ENCODE measurements at regions not wholly inside any gene's neighbourhood (a gene's known extent, or its start where the extent isn't known, plus 50 kb on each side); places are given as distances from the start of the nearest gene placed in this dataset.
"Not testable (repeated sequence)": the region's sequence is repeated elsewhere in the genome, so short reads cannot be mapped to it uniquely, and the experiment has no call there.

DNA sequence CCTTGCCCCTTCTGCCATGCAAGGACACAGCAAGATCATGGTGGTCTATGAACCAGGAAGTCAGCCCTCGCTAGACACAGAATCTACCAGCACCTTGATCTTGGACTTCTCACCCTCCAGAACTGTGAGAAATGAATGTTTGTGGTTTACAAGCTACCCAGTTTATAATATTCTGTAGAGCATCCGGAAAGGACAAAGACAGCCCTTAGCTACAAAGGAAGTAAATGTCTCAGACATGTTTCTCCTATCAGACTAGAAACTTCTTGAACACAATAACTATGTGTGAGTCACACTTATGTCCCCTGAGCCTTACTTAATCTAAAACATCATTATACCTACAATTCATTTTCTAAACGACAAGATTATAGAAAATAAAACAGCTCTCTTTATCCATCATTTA, 176.7 kb downstream of the KLHL28 start:
- no peak for DNase-seq (ENCODE audit: low spot score)

DNA sequence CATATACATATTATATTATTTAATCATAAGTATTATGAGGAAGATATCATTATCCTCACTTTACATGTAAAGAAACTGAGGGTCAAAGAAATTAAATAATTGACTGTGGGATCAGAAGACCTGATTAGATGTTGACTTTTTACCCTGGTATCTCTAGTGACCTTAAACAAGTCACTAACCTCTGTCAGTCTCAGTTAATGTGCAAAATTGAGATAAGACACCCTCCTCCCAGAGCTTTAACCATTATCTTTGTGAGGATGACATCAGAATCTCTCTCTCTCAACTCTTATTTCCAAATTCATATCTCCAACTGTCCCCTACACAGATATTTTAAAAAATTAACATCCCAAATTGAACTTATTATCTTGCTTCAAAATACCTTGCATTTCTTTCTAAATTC, 177.8 kb downstream of the KLHL28 start:
- DNase-seq (ENCODE audit: low spot score) = no peak

DNA sequence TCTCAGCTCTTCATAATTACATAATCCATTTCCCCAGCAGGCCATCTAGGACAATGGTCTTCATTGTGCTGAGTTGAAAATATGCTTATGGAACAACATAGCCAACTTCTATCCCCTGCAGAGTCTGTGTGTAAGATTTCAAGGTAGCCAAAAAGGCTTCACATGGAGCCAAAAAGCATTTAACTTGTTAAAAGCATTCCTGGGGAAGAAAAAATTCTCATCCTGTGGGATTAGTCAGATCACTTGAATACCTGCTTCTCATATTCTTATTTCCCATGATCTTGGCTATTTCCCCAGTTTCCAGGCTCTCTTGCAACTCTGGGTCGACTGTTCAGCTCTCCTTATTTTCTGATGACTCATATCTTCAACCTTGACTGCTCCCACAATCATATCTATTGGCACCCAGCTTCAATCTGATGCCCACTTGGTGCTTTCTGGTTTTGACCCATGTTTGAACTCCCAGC, 178.9 kb downstream of the KLHL28 start:
- no peak for DNase-seq (ENCODE audit: low spot score)

DNA sequence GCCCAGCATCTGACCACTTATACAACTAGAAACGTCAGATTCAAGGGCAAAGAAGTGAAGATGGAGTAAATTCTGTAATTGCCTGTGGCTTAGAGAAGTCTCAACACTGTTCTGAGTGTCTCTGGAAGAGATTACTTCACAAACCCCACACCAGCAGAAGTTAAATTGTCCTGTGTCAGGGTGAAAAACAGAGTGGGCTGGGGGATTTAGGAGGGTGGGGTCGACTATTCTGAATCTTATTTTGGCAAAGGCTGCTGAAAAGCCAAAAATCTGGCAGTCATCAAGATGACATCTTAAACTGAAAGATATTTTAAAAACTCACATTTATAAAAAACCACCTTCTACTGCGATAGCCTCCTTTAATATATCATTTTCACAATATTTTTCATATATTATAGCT, 180.8 kb downstream of the KLHL28 start:
- no peak for DNase-seq (ENCODE audit: low spot score)

DNA sequence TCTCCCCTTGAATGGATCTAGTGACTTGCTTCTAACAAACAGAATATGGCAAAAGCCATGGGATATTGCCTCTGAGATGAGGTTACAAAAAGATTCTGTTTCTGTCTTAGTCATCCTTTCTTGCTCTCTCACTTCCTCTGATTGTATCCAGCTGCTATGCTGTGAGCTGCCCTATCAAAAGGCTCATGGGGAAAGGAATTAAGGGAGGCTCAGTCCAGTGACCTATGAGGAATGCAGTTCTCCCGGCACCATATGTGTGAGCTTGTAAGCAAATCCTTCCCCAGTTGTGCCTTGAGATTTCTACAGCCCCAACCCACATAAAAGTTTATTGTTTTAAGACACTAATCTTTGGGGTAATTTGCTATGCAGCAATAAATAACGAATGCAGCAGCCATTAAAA, 183.1 kb downstream of the KLHL28 start:
- DNase-seq (ENCODE audit: low spot score) = no peak

DNA sequence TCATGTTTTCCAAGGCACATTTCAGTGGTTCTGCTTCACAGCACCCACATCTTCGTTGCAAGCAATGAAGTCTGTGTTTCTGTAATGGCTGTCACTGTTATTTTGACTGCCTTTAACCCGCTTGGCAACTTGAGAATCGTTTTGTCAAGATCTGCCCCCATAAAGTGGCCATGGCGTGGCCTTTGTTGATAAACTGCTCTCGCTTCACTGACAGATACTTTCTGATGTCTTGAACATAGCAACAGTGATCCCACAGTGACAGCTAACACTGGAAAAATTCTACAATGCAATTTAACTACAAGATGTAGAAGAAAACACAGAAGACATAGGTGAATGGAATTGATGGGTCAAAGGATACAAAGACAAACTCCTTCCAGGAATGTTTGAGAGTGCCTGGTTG, 184.2 kb downstream of the KLHL28 start:
- DNase-seq (ENCODE audit: low spot score) = no peak

DNA sequence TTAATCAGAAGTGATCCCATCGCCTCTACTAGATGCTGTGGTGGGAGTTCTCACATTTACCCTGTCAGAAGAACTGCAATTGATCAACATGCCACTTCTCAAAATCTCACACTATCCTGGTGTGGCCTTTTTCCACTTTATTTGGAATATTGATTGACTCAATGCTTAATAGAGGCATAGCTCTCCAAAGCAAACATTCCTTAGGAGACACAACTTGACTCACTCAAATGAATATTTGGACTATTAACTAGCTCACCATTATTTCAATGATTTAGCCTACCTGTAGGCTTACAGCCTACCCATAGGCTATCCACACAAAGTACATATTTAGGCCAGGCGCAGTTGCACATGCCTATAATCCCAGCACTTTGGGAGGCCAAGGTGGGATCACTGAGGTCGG, 186.5 kb downstream of the KLHL28 start:
- no peak for DNase-seq (ENCODE audit: low spot score)

DNA sequence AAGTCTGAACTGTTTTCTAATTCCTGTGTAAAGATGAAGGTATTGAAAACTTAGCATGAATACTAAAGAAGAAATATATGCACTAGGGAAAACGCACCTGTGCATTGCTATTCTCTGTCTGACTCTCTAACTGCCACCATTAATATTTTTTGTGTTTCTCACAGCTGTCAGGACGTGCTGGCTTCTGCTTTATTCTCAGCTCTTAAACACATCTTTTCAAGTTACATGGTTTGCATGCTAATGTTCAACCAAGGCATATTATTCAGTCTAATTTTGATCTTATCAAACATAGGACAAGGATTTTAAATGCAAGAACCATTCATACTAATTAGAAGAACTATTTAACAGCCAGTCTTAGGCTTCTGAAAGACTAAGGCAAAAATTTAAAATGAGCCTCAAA, 187.4 kb downstream of the KLHL28 start:
- no peak for DNase-seq (ENCODE audit: low spot score)

DNA sequence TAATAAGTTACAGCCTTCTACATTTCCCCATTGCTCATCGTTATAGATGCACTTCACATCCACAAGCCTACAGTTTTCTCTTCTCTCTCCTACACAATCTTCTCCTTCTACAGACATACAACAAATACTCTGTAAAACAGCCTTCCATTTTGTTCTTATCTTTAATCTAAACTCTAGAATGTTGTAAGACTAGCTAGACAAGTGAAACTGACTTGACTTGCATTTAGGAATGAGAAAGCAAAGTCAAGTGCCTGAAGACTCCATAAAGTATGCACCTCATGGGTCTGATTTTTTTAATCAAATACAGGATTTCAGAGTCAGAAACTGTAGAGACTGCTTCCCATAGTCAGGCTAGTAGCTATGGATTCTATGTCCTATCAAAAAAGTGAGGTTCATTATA, 190.3 kb downstream of the KLHL28 start:
- DNase-seq (ENCODE audit: low spot score) = no peak

DNA sequence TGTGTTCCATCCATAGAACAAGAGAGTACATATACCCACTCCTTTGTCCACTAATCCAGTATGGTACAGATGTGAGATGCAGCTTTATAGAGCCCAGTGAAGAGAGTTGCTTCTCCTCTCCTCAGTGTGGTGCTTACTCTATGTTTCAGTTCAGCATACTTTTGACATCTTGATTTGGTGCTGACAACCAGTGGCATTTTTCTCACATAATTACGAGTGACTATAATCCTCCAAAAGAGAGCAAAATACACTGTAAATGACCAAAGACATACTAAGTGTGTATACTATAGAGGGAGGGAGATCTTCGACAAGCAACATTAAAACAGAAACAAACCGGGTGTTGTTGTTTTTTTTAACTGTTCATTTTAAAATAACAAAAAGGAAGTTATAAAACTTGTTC, 191.5 kb downstream of the KLHL28 start:
- no peak for DNase-seq (ENCODE audit: low spot score)

DNA sequence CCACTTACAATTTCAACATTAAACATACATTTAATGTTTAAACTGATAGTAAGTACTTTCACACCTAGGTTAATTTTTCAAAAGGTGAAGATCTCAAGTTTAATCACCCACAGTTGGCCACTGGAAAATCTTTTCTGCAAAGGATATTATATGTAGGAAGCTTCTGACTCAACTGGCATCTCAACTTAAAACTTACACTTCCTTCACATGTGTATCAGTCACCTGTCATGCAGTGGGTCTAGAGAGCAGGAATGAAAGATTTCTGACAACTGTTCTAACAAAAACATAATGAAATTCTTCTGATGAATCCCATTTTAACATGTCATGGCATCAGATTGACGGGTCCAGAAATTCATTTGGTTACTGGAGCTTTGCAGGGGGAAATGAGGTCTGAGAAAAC, 192.8 kb downstream of the KLHL28 start:
- no peak for DNase-seq (ENCODE audit: low spot score)

DNA sequence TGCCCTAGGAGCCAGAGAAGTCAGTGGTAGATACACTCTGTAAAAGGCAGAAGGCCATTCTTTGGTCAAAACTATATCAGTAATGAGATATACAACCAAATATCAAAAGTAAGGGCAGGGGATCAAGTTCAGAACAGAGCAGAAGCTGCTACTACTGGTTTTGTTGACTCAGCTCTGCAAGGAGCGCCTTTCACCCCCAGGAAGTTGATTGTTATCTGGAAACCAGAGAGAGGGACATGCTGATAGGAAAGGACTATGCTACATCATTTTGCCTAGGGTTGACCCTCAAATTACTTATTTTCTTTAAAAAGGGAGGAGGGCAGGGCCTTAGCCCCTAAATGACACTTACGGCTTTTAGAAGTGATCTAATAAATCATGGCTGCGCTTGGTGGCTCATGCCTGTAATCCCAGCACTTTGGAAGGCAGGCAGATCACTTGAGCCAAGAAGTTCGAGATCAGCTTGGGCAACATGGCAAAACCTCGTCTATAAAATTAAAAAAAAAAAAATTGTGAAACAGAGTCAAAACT, 194.0 kb downstream of the KLHL28 start:
- DNase-seq (ENCODE audit: low spot score) = no peak

DNA sequence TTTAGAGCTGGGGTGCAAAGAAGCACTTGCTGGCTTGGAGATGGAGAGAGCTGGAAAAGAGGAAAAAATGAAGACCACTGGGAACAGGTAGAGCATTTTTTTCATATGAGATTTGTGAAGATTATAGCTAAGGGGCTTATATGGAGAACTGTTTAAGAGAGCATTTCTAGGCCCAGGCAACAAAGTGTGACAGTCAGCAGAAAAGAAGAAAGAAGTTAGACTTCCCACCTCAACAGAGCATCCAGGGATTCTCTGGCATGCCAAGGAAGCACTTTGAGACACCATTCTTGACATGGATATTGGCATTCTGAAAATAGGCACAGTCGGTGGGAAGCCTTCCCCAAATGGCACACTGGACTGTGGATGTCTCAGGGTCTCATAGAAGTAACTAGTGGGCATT, 195.5 kb downstream of the KLHL28 start:
- no peak for DNase-seq (ENCODE audit: low spot score)

DNA sequence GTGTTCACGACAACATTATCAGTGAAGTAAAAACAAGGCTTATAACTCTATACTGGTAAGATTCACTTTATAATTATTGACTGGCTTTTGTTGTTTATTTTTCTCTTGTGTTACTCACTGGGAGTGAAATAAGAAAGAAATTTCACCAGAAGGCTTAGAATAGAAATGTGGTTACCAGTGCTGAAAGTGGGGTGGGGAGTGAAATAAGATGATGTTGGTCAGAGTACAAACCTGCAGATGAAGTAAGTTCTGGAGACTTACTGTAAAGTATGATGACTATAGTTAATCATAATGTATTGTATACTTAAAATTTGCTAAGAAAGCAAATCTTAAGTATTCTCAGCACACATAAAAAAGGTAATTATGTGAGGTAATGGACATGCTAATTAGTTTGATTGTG, 198.4 kb downstream of the KLHL28 start:
- DNase-seq (ENCODE audit: low spot score) = no peak

DNA sequence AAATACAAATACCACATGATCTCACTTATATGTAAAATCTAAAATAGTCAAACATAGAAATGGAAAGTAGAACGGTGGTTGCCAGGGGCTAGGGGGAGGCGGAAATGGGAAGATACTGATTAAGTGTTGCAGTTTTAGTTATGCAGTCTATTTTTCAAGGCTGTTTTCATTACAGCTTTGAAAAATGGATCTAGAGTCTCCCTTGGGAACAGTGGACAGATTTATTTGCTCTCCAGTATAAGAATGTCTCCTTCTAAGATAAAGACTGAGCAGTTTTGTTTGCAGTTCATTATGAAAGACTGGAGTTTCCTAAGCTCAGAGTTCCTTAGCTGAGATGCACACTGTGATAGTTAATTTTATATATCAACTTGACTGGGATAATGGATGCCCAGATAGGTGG, 202.5 kb downstream of the KLHL28 start:
- no peak for DNase-seq (ENCODE audit: low spot score)

DNA sequence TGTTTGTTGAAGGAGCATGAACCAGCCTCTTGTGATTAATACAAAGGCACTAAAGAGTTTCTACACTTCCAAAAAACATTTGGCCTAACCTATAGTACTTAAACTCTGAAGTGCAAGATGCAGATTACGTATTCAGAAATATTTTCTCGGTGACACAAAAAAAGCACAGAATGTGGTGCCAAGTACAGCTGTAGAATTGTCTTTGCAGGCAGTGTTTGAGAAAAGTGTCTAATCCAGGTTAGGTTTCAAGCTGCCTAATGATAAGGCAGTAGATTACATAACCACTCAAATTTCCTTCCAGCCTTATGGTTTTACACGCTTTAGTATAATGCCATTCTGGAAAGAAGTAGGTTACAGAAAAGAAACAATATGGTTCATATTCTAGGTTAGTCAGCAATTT, 205.2 kb downstream of the KLHL28 start:
- DNase-seq (ENCODE audit: low spot score) = no peak

DNA sequence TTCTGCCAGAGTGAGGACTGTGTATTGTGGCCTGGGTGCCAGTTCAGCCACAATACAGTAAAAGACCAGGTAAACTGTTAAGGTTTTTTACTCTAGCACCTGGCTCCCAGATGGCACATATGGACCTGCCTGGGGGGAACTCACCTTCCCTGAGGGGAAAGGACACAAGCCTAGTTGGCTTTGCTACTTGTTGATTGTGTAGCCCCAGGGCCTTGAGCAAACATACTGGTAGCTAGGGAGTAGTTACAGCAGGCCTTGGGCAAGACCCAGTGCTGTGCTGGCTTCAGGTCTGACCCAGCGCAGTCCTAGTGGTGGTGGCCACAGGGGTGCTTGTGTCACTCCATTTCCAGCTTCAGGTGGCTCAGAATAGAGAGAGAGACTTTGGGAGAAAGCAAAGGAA, 216.4 kb downstream of the KLHL28 start:
- DNase-seq (ENCODE audit: low spot score) = no peak

DNA sequence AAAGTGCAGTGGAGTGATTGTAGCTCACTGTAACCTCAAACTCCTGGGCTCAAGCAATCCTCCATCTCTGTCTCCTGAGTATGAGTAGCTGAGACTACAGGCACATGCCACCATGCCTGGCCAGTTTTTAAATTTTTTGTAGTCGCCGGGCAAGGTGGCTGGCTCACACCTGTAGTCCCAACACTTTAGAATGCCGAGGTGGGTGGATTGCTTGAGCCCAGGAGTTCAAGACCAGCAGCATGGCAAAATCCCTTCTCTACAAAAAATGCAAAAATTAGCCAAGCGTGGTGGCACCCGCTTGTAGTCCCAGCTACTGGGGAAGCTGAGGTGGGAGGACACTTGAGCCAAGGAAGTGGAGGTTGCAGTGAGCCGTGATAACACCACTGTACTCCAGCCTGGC, 219.5 kb downstream of the KLHL28 start:
- DNase-seq (ENCODE audit: low spot score) = no peak

DNA sequence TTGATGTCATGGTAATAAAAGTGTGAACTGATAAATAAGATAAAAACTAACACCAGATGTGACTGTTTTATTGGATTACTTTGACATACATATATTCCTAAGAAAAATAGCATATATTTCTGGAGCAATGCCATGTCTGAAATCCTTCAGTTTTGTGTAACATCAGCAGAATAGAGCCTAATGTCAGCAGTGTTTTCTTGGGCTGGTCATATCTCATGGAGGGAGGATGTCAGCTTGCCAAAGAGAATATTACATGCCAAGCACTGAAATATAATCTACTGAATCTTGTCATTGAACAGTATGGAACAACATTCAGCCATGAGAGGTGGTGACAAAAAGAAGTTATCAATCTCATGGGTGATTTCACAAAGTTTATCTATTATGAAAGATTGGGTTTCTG, 220.3 kb downstream of the KLHL28 start:
- no peak for DNase-seq (ENCODE audit: low spot score)

DNA sequence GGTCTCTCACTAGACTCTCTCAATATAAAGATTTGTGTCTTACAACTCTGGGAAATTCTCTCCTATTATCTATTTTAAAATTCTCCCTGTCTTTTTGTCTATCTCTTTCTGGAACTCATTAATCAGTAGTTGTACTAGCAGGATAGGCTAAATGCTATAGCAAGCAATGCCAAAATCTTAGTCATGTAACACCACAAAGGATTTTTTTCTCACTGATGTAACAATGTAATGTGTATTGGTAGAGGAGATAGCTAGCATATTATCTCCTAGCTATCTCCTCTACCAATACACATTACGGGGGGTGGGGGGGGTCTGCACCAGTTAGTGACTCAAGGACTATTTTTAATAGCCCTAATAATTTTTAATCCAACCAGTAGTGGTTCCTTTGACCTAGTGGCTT, 225.4 kb downstream of the KLHL28 start:
- no peak for DNase-seq (ENCODE audit: low spot score)

DNA sequence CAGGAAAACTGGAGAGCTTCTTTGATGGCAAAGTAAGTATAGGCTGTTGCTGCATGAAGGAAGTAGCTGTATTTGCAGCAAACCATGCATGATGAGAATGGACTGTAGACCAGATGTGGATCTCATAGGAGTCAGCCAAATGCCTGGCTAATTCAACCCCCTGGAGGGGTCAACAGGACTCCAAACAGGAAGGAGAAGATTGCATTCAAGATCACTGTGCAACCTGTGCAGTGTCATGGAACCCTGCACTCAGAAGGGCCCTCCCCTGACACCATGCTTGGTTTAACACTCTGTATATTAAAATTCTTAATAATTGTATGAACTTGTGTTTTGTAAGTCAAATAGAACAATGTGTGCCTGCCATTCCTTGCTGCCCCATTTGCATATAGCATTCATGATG, 225.1 kb upstream of the FSCB start:
- no peak for DNase-seq (ENCODE audit: low spot score)

DNA sequence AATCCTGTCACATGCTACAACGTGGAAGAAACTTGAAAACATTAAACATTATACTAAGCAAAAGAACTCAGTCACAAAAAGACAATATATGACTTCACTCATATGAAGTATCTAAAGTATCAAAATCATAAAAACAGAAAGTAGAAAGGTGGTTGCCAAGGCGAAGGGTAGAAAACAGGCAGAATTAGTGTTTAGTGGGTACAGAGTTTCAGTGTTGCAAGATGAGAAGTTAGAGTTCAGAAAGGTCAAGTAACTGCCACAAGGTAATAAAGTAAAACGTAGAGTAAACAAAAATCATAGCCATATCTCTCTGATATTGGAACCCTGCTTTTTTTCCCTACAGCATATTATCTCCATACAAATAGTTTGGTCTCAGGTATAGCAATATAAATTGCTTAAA, 223.8 kb upstream of the FSCB start:
- no peak for DNase-seq (ENCODE audit: low spot score)

DNA sequence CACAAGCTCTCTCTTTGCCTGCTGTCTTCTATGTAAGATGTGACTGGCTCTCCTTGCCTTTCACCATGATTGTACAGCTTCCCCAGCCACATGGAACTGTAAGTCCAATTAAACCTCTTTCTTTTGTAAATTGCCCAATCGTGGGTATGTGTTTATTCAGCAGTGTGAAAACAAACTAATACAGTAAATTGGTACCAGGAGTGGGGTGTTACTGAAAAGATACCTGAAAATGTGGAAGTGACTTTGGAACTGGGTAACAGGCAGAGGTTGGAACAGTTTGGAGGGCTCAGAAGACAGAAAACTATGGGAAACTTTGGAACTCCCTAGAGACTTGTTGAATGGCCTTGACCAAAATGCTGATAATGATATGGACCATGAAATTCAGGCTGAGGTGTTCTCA, 214.3 kb upstream of the FSCB start:
- not testable (repeated sequence) for DNase-seq (ENCODE audit: low spot score)

DNA sequence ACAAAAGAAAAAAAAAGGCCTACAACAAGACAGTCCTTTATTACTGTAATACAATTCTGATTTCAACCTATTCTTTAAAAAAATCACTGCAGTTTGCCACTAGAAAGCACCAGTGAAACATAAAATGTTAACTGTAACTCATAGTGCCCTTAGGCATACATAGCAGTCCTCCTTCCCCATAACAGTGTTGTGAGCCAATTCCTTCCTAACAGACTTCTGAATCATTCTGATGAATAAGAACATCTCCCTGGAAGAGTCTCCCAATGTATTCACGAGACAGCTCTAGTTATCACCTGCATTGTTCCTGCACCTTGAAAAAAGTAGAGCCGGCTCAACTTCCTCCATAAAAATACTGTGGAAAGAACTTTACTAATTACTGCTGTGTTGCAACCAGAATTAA, 213.6 kb upstream of the FSCB start:
- no peak for DNase-seq (ENCODE audit: low spot score)

Data from hematopoietic multipotent progenitor cell treated with erythropoietin and hydrocortisone succinate and interleukin-3 and kit ligand, for 17 days (in vitro differentiated cells).